GM08714 (cell line): ENCODE measurements at regions not wholly inside any gene's neighbourhood (a gene's known extent, or its start where the extent isn't known, plus 50 kb on each side); places are given as distances from the start of the nearest gene placed in this dataset.

Source experiments
- H3K4me3 ChIP-seq: fragments of 200-500 bp; sonication (Bioruptor generic); 2 replicates; pipeline ENCODE4 v1.5.1; 2014; ENCODE audit warnings: mild to moderate bottlenecking, low read length, inconsistent platforms
- ZNF274 ChIP-seq: IDR thresholded peaks from 2 replicates; pipeline ENCODE4 v1.6.1; 2012; ENCODE audit warnings: mild to moderate bottlenecking, low read depth, low read length

- TF ChIP-seq ZNF274, result no peak
- H3K4me3 ChIP-seq, result no peak overlapping the region
These were observed 1442.0 kb downstream of the AACS start for GRCh38 chr12:126507231-126507630.

- TF ChIP-seq ZNF274, result no peak
- H3K4me3 ChIP-seq, result no peak overlapping the region
These were observed 1444.3 kb downstream of the AACS start for GRCh38 chr12:126509572-126509971.

DNA sequence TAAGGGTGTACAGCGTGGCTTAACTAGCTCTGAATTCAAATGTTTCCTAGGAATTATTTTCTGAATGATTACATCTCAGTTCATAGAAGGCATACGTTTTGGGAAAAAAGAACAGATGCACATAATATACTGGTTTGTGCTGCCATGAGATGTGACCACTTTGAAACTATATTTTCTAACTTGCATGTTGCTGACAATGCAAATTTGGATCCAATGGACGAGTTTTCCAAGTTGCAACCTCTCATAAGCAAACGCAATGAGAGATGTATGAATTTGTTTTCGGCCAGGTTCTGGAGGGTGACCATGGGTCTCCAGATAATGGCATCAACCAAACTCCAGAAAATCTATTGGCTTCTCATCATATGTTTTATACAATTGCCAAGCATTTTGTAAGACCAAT is 1445.4 kb downstream of the AACS start:
- no peak for TF ChIP-seq ZNF274
- H3K4me3 ChIP-seq, result no peak overlapping the region

DNA sequence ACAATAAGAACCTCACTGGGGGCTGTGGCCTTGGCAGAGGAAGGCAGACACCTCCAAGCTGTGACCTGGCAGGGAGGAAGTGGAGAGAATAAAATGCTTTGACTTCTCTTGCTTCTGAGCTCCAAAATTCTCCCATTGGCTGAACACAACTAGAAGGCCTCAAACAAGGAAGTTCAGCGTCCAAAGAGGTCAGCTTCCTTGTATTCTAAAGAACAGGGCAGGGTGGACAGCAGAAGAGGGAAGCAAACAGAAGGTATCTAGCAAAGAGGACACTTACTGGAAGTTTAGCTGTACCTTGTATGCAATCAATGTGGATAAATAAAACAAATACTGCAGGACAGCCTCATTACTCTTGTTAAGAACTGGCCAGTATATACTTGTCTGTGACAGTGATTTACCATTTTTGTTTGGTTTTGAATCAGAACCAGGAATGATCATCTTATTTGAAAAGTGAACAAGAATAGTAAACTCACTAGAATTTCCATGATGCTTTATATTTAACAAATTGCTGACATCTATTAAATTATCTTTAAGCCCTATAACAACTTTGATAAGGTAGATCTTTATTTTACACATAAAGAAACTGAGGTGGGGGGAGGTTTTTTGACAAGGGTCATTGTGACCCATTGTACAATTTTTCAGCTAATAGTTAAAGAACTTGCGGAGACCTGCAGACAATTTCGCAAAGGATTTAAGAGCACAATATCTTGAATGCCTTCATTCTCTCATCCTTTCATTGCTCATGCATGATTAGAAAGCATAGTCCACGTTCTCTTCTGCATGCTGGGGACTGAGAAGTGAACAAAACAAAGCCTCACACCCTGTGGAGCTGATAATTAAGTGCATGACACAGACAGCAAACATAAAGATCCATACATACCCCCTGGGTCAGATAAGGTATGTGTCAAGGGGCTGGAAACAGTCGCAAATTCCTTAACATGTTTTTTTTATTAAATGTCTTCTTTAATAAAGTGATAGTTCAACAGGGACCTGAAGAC is 1448.0 kb downstream of the AACS start:
- TF ChIP-seq ZNF274, result no peak
- no peak overlapping the region for H3K4me3 ChIP-seq

- no peak for TF ChIP-seq ZNF274
- H3K4me3 ChIP-seq, result no peak overlapping the region
These were observed 1453.5 kb downstream of the AACS start for GRCh38 chr12:126518596-126519200.

DNA sequence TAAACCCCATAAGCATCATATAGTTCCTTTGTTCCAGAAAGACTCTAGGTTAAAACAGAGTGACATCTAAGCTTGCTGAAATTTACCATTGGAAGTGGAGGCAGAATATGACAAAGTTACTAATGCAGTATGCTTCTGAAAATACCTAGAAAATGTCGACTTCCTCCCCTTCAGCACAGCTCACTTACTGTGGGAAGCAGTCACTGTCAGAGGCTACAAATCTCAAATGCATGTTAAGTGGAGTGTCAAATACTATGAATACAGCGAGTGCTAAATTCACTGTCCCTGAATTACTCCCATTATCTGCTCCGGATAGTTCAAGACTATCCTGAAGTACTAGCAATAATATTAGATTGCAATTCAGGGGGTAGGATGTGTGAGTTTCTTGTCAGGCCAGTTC is 1454.6 kb downstream of the AACS start:
- no peak overlapping the region for H3K4me3 ChIP-seq

DNA sequence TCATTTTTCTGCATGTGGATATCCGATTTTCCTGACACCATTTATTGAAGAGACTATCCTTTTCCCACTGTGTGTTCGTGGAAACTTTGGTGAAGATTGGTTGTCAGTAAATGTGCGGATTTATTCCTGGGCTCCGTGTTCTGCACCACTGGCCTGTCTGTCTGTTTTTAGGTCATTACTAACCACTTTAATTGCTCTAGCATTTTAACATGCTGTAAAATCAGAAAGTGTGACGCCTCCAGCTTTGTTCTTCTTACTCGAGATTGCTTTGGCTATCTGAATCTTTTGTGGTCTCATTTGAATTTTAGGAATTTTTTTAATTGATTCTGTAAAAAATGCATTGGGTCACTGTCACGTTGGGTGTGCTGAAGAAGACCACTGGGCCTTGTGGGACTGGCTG is 1458.7 kb downstream of the AACS start:
- H3K4me3 ChIP-seq, result no peak overlapping the region
- no peak for TF ChIP-seq ZNF274

More for the DNA sequence above, 1454.6 kb downstream of the AACS start:
- TF ChIP-seq ZNF274, result no peak

DNA sequence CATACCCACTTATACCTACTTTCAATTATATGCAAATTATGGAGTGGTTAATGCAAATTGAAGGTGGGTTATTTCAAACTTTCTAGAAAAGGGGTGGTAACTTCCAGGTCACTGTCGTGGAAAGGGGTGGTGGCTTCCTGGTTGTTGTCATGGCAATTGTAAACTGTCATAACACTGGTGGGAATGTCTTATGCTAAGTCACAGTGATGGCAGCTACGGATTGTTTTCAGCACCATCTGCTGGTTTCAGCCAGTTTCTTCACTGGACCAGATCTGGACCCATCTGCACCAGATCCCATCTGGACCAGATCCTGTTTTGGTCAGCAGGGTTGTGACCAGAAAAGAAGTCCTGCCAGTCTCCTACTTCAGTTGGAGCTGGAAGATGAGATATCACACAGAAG is 1469.3 kb downstream of the AACS start:
- TF ChIP-seq ZNF274, result no peak
- H3K4me3 ChIP-seq, result no peak overlapping the region

- TF ChIP-seq ZNF274, result no peak
- no peak overlapping the region for H3K4me3 ChIP-seq
These were observed 1469.7 kb downstream of the AACS start for GRCh38 chr12:126534942-126535341.

- TF ChIP-seq ZNF274, result no peak
- no peak overlapping the region for H3K4me3 ChIP-seq
These were observed 1470.7 kb downstream of the AACS start for GRCh38 chr12:126535971-126536370.

- no peak for TF ChIP-seq ZNF274
- H3K4me3 ChIP-seq, result no peak overlapping the region
These were observed 1472.8 kb downstream of the AACS start for GRCh38 chr12:126537961-126538530.

GRCh38 chr12:126538888-126539287 is 1473.7 kb downstream of the AACS start:
- H3K4me3 ChIP-seq, result no peak overlapping the region
- no peak for TF ChIP-seq ZNF274

DNA sequence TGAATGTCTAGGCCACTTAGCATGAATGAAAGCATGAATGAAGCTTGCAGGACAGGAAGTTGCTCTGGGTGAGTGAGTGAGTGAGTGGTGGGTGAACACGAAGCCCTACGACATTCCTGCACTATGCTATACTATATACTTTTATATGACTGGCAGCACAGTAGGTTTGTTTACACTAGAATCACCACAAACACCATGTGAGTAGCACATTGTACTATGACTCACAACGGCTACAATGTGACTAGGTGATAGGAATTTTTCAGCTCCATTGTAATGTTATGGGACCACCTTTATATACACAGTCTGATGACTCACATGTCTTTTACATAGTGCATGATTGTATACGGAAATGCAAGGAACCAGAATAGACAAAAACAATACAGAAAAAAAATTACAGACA is 1480.2 kb downstream of the AACS start:
- no peak overlapping the region for H3K4me3 ChIP-seq
- TF ChIP-seq ZNF274, result no peak

- H3K4me3 ChIP-seq, result no peak overlapping the region
- TF ChIP-seq ZNF274, result no peak
These were observed 1482.7 kb downstream of the AACS start for GRCh38 chr12:126547905-126548304.

- H3K4me3 ChIP-seq, result no peak overlapping the region
- TF ChIP-seq ZNF274, result no peak
These were observed 1486.6 kb downstream of the AACS start for GRCh38 chr12:126551869-126552268.
